ENCODE measurements at regions not wholly inside any gene's neighbourhood (a gene's known extent, or its start where the extent isn't known, plus 50 kb on each side); places are given as distances from the start of the nearest gene placed in this dataset.

DNA sequence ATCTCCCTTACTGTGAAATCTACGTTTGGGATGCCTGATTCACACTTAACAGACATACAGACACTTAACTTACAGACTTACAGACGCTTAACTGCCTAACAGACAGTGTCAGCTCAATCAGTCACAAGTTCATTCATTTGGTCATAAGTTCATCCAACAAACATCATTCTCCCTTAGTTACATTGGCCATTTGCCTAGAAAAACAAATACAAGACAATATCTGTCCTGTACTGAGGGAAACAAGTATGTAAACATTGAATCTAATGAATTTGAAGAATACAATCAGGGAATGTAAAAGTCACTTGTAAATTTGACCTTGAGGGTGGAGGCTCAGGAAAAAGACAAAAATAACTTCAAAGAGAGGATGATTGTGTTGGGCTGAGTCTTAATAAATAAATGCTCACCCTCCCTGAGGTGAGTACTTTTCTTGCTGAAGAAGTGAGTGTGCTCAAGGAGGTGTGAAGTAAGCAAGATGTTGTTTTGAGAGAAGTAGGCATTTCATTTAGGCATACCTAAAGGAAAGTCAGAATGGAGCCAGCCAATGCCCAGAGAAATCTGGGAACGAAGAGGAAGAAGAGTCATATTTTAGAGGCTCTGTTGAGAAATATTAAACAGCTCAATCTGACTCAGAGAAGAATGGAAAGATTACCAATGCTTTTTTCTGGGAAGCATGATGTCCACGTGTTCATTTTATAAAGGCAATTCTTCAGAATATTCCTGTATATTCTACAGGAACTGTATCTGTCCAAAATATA is 958.4 kb upstream of the SLC10A2 start:
- H3K4me1 Mint-ChIP-seq: no peaks in the 10 kb centered on the region
- Histone ChIP-seq H3K4me2 (no peak overlapping the region), H2AFZ (0 out of 2 replicates have a peak overlapping the region, but pooled peaks have one; percentile 45), H3K36me3 (ENCODE audit: insufficient read depth) (no peaks in the 10 kb centered on the region), H3K9me2 (ENCODE audit: insufficient read depth) (no peaks in the 10 kb centered on the region), H3K79me2 (replicated peaks; ENCODE audit: insufficient read depth) (no peaks in the 10 kb centered on the region), H3F3A (replicated peaks; ENCODE audit: low read depth) (no peaks in the 10 kb centered on the region), H3K27me3 (ENCODE audit: insufficient read depth) (no peaks in the 10 kb centered on the region), H3K4me3 (no peak overlapping the region), H3K4me1 (ENCODE audit: insufficient read depth) (no peaks in the 10 kb centered on the region), H3K27ac (ENCODE audit: low read depth) (no peak overlapping the region), H4K20me1 (replicated peaks; ENCODE audit: insufficient read depth) (no peaks in the 10 kb centered on the region)
- ATAC-seq: no peak
- H3K9me3 Mint-ChIP-seq: no peaks in the 10 kb centered on the region
- H3K27me3 Mint-ChIP-seq (ENCODE audit: insufficient read depth, low read depth, poor library complexity): no peaks in the 10 kb centered on the region
- no peaks in the 10 kb centered on the region for H3K36me3 Mint-ChIP-seq (ENCODE audit: low read depth)
- no peak for DNase-seq (ENCODE audit: low spot score)
- no peak overlapping the region for H3K27ac Mint-ChIP-seq
- no peak for TF ChIP-seq ZNF114 (CRISPR knock-in tag; IDR thresholded peaks at IDR 0.05)
- TF ChIP-seq POLR2AphosphoS5 (IDR thresholded peaks at IDR 0.05; ENCODE audit: low read depth): no peak
- no peak for TF ChIP-seq NANOG (IDR thresholded peaks at IDR 0.05; ENCODE audit: borderline replicate concordance)
- TF ChIP-seq JUNB (IDR thresholded peaks at IDR 0.05; ENCODE audit: unreplicated experiment): no peak
- no peak for TF ChIP-seq ETS1 (IDR thresholded peaks at IDR 0.05)
- TF ChIP-seq, protein P1, sequence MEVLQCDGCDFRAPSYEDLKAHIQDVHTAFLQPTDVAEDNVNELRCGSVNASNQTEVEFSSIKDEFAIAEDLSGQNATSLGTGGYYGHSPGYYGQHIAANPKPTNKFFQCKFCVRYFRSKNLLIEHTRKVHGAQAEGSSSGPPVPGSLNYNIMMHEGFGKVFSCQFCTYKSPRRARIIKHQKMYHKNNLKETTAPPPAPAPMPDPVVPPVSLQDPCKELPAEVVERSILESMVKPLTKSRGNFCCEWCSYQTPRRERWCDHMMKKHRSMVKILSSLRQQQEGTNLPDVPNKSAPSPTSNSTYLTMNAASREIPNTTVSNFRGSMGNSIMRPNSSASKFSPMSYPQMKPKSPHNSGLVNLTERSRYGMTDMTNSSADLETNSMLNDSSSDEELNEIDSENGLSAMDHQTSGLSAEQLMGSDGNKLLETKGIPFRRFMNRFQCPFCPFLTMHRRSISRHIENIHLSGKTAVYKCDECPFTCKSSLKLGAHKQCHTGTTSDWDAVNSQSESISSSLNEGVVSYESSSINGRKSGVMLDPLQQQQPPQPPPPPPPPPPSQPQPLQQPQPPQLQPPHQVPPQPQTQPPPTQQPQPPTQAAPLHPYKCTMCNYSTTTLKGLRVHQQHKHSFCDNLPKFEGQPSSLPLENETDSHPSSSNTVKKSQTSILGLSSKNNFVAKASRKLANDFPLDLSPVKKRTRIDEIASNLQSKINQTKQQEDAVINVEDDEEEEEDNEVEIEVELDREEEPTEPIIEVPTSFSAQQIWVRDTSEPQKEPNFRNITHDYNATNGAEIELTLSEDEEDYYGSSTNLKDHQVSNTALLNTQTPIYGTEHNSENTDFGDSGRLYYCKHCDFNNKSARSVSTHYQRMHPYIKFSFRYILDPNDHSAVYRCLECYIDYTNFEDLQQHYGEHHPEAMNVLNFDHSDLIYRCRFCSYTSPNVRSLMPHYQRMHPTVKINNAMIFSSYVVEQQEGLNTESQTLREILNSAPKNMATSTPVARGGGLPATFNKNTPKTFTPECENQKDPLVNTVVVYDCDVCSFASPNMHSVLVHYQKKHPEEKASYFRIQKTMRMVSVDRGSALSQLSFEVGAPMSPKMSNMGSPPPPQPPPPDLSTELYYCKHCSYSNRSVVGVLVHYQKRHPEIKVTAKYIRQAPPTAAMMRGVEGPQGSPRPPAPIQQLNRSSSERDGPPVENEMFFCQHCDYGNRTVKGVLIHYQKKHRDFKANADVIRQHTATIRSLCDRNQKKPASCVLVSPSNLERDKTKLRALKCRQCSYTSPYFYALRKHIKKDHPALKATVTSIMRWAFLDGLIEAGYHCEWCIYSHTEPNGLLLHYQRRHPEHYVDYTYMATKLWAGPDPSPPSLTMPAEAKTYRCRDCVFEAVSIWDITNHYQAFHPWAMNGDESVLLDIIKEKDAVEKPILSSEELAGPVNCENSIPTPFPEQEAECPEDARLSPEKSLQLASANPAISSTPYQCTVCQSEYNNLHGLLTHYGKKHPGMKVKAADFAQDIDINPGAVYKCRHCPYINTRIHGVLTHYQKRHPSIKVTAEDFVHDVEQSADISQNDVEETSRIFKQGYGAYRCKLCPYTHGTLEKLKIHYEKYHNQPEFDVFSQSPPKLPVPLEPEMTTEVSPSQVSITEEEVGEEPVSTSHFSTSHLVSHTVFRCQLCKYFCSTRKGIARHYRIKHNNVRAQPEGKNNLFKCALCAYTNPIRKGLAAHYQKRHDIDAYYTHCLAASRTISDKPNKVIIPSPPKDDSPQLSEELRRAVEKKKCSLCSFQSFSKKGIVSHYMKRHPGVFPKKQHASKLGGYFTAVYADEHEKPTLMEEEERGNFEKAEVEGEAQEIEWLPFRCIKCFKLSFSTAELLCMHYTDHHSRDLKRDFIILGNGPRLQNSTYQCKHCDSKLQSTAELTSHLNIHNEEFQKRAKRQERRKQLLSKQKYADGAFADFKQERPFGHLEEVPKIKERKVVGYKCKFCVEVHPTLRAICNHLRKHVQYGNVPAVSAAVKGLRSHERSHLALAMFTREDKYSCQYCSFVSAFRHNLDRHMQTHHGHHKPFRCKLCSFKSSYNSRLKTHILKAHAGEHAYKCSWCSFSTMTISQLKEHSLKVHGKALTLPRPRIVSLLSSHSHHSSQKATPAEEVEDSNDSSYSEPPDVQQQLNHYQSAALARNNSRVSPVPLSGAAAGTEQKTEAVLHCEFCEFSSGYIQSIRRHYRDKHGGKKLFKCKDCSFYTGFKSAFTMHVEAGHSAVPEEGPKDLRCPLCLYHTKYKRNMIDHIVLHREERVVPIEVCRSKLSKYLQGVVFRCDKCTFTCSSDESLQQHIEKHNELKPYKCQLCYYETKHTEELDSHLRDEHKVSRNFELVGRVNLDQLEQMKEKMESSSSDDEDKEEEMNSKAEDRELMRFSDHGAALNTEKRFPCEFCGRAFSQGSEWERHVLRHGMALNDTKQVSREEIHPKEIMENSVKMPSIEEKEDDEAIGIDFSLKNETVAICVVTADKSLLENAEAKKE (CRISPR knock-in tag; IDR thresholded peaks at IDR 0.05): no peak
- no peak for TF ChIP-seq ZNF331 (CRISPR knock-in tag; IDR thresholded peaks at IDR 0.05; ENCODE audit: low read depth)
- no peak for TF ChIP-seq EZH2phosphoT487 (IDR thresholded peaks at IDR 0.05; ENCODE audit: unreplicated experiment)
- TF ChIP-seq, protein P2, sequence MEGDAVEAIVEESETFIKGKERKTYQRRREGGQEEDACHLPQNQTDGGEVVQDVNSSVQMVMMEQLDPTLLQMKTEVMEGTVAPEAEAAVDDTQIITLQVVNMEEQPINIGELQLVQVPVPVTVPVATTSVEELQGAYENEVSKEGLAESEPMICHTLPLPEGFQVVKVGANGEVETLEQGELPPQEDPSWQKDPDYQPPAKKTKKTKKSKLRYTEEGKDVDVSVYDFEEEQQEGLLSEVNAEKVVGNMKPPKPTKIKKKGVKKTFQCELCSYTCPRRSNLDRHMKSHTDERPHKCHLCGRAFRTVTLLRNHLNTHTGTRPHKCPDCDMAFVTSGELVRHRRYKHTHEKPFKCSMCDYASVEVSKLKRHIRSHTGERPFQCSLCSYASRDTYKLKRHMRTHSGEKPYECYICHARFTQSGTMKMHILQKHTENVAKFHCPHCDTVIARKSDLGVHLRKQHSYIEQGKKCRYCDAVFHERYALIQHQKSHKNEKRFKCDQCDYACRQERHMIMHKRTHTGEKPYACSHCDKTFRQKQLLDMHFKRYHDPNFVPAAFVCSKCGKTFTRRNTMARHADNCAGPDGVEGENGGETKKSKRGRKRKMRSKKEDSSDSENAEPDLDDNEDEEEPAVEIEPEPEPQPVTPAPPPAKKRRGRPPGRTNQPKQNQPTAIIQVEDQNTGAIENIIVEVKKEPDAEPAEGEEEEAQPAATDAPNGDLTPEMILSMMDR (conservative IDR thresholded peaks at IDR 0.05; ENCODE audit: low read depth in 2 of 2): no peak
- TF ChIP-seq CREB1 (CRISPR knock-in tag; IDR thresholded peaks at IDR 0.05; ENCODE audit: low read depth): no peak
- TF ChIP-seq EZH2 (IDR thresholded peaks at IDR 0.05; ENCODE audit: low read depth, unreplicated experiment): no peak
- no peak for TF ChIP-seq STAT1 (IDR thresholded peaks at IDR 0.05; ENCODE audit: unreplicated experiment)
- TF ChIP-seq REST (IDR thresholded peaks at IDR 0.05; ENCODE audit: unreplicated experiment): no peak
- no peak overlapping the region for H3K4me3 Mint-ChIP-seq

All from GM23338 (cell line).